Stimulated activated CD8-positive, alpha-beta memory T cell treated with anti-CD3 and anti-CD28 coated beads, Interleukin-15, amount 100 ng/mL, for 4 hours (primary cell): ENCODE measurements at regions not wholly inside any gene's neighbourhood (a gene's known extent, or its start where the extent isn't known, plus 50 kb on each side); places are given as distances from the start of the nearest gene placed in this dataset.
"Not testable (repeated sequence)": the region's sequence is repeated elsewhere in the genome, so short reads cannot be mapped to it uniquely, and the experiment has no call there.

Experiments used
- DNase-seq, 2 donors: peaks; one replicate each; pipeline ENCODE4 v3.0.0-alpha.2; 2020; ENCODE audit warnings: low read depth in 2 of 2

- DNase-seq: no peak
Observed at GRCh38 chr2:185644828-185645227, 93.8 kb upstream of the FSIP2 start.

GRCh38 chr2:185645529-185645928 lies 93.1 kb upstream of the FSIP2 start:
- DNase-seq: no peak

- DNase-seq: no peak
Observed at GRCh38 chr2:185658750-185659149, 79.9 kb upstream of the FSIP2 start.

GRCh38 chr2:185663811-185664210 lies 74.8 kb upstream of the FSIP2 start:
- DNase-seq: no peak

- DNase-seq: no peak
Observed at GRCh38 chr2:185664384-185664783, 74.2 kb upstream of the FSIP2 start.

- DNase-seq: no peak
Observed at GRCh38 chr2:185665251-185665814, 73.3 kb upstream of the FSIP2 start.

- DNase-seq: no peak
Observed at GRCh38 chr2:185667452-185667851, 71.2 kb upstream of the FSIP2 start.

GRCh38 chr2:185668710-185669109 lies 69.9 kb upstream of the FSIP2 start:
- no peak for DNase-seq

- no peak for DNase-seq
Observed at GRCh38 chr2:185674232-185674631, 64.4 kb upstream of the FSIP2 start.

GRCh38 chr2:185676316-185676715 lies 62.3 kb upstream of the FSIP2 start:
- DNase-seq: no peak

GRCh38 chr2:185687001-185687400 lies 51.6 kb upstream of the FSIP2 start:
- not testable (repeated sequence) for DNase-seq

- no peak for DNase-seq
Observed at GRCh38 chr2:185687967-185688366, 50.6 kb upstream of the FSIP2 start.
